Prostate gland (tissue), 2 donors: ENCODE measurements at regions not wholly inside any gene's neighbourhood (a gene's known extent, or its start where the extent isn't known, plus 50 kb on each side); places are given as distances from the start of the nearest gene placed in this dataset.
A peak's percentile ranks its signal among the peaks of the same experiment; 100 is the strongest.

Experiments used
- DNase-seq: peaks from one replicate; pipeline ENCODE4 v3.0.0-alpha.2; 2019; ENCODE audit warnings: low spot score
- H3K27ac ChIP-seq, 2 donors: fragments of 200-600 bp; sonication (generic); 2 replicates each; pipeline ENCODE4 v1.5.1; 2017 to 2019
- H3K27me3 ChIP-seq: fragments of 200-600 bp; sonication (generic); replicated peaks from 2 replicates; pipeline ENCODE4 v1.5.1; 2019; ENCODE audit not compliant: insufficient read depth
- H3K36me3 ChIP-seq, 2 donors: fragments of 200-600 bp; sonication (generic); 1 replicate in 1 of 2; 2 replicates in 1 of 2; pipeline versions ENCODE4 v1.5.1 to v1.8.1; 2017 to 2019
- H3K4me1 ChIP-seq: fragments of 200-600 bp; sonication (generic); replicated peaks from 2 replicates; pipeline ENCODE4 v1.5.1; 2019
- H3K4me3 ChIP-seq, 2 donors: fragments of 200-600 bp; sonication (generic); 2 replicates each; pipeline ENCODE4 v1.5.1; 2017 to 2019
- H3K9me3 ChIP-seq: fragments of 200-600 bp; sonication (generic); 2 replicates; pipeline ENCODE4 v1.5.1; 2017
- CTCF ChIP-seq, 4 experiments: fragments of 200-600 bp in 2 of 4; fragments of 450-650 bp in 2 of 4; sonication (generic) in 2 of 4; IDR thresholded peaks; 1 replicate in 3 of 4; 2 replicates in 1 of 4; pipeline ENCODE4 v1.5.1; 2016 to 2019; ENCODE audit warnings: antibody characterized with exemption in 4 of 4, mild to moderate bottlenecking in 2 of 4, moderate library complexity in 2 of 4
- POLR2A ChIP-seq: fragments of 450-650 bp; IDR thresholded peaks from one replicate; pipeline ENCODE4 v1.6.1; 2016; ENCODE audit warnings: antibody characterized with exemption, mild to moderate bottlenecking
- POLR2AphosphoS5 ChIP-seq: sonication (generic); formaldehyde crosslinking; IDR thresholded peaks from one replicate; pipeline ENCODE4 v1.6.1; 2017; ENCODE audit warnings: antibody characterized with exemption
- WGBS: methylation state at CpG from one replicate; pipeline ENCODE4 v1.1.5; 2018; 5-methylcytosine and 5-hydroxymethylcytosine counted together
- intact Hi-C: fragments of 100-400 bp; cut with DNase I; formaldehyde crosslinking; loops from one replicate; pipeline ENCODE4 v1.14.2; 2022

- Histone ChIP-seq H3K4me3 (no peak overlapping the region), H3K27ac (no peak overlapping the region), H3K27me3 (no peaks in the 10 kb centered on the region), H3K36me3 (no peaks in the 10 kb centered on the region), H3K4me1 (no peaks in the 10 kb centered on the region), H3K9me3 (no peaks in the 10 kb centered on the region)
- intact Hi-C loops = no loop called here
- 91% methylated on average over 5 of the region's 5 CpGs for WGBS
- no peak for DNase-seq
- TF ChIP-seq CTCF (IDR thresholded peaks at IDR 0.05) (no peak), POLR2AphosphoS5 (no peak), POLR2A (no peak)
These were observed 216.1 kb downstream of the SHQ1 start for GRCh38 chr3:72632129-72632528.

GRCh38 chr3:72630969-72631344 lies 217.3 kb downstream of the SHQ1 start:
- no peaks in the 10 kb centered on the region for H3K4me1 ChIP-seq
- TF ChIP-seq CTCF (IDR thresholded peaks at IDR 0.05) (no peak), POLR2A (no peak), POLR2AphosphoS5 (no peak)
- no peaks in the 10 kb centered on the region for H3K36me3 ChIP-seq
- 96% methylated on average over 5 of the region's 5 CpGs for WGBS
- H3K9me3 ChIP-seq = no peaks in the 10 kb centered on the region
- no peaks in the 10 kb centered on the region for H3K27me3 ChIP-seq
- no peak for DNase-seq
- no peak overlapping the region for H3K27ac ChIP-seq
- intact Hi-C loops = no loop called here
- H3K4me3 ChIP-seq = no peak overlapping the region

GRCh38 chr3:72630327-72630968 lies 217.8 kb downstream of the SHQ1 start:
- WGBS = 85% methylated on average over 8 of the region's 8 CpGs
- no peak overlapping the region for H3K27ac ChIP-seq
- no peaks in the 10 kb centered on the region for H3K27me3 ChIP-seq
- H3K36me3 ChIP-seq = no peaks in the 10 kb centered on the region
- intact Hi-C loops = no loop called here
- H3K4me3 ChIP-seq = no peak overlapping the region
- H3K4me1 ChIP-seq = no peaks in the 10 kb centered on the region
- DNase-seq = no peak
- TF ChIP-seq CTCF (IDR thresholded peaks at IDR 0.05) (no peak), POLR2A (no peak), POLR2AphosphoS5 (no peak)
- no peaks in the 10 kb centered on the region for H3K9me3 ChIP-seq

GRCh38 chr3:72629191-72629631 lies 219.0 kb downstream of the SHQ1 start:
- no peak for TF ChIP-seq CTCF (IDR thresholded peaks at IDR 0.05)
- no peak for TF ChIP-seq POLR2A
- no peak for TF ChIP-seq POLR2AphosphoS5
- H3K27me3 ChIP-seq = no peaks in the 10 kb centered on the region
- no peak overlapping the region for H3K27ac ChIP-seq
- H3K36me3 ChIP-seq = no peaks in the 10 kb centered on the region
- no peak overlapping the region for H3K4me3 ChIP-seq
- H3K4me1 ChIP-seq = no peaks in the 10 kb centered on the region
- 49% methylated on average over 3 of the region's 3 CpGs for WGBS
- H3K9me3 ChIP-seq = no peaks in the 10 kb centered on the region
- DNase-seq = no peak
- intact Hi-C loops = no loop called here

GRCh38 chr3:72628065-72628464 lies 220.2 kb downstream of the SHQ1 start:
- 33% methylated on average over 6 of the region's 6 CpGs for WGBS

More at GRCh38 chr3:72628065-72628464, 220.2 kb downstream of the SHQ1 start:
- peak; percentile 85 for TF ChIP-seq POLR2AphosphoS5
- no peak for TF ChIP-seq CTCF (IDR thresholded peaks at IDR 0.05)
- Histone ChIP-seq H3K27me3 (no peaks in the 10 kb centered on the region), H3K9me3 (no peaks in the 10 kb centered on the region), H3K4me1 (no peaks in the 10 kb centered on the region), H3K36me3 (no peaks in the 10 kb centered on the region), H3K27ac (no peak overlapping the region), H3K4me3 (no peak overlapping the region)
- peak; percentile 88 for DNase-seq
- intact Hi-C loops = no loop called here
